HG03342 (cell line): ENCODE measurements at regions not wholly inside any gene's neighbourhood (a gene's known extent, or its start where the extent isn't known, plus 50 kb on each side); places are given as distances from the start of the nearest gene placed in this dataset.
A peak's percentile ranks its signal among the peaks of the same experiment; 100 is the strongest.
"Not testable (repeated sequence)": the region's sequence is repeated elsewhere in the genome, so short reads cannot be mapped to it uniquely, and the experiment has no call there.

Experiments
- ATAC-seq: cut with Tn5 transposase; IDR thresholded peaks from one replicate; pipeline ENCODE4 v1.9.1; 2021; ENCODE audit warnings: mild to moderate bottlenecking, moderate library complexity; ENCODE audit not compliant: unreplicated experiment

- ATAC-seq: no peak
These were observed 147.4 kb downstream of the TENT5C start for GRCh38 chr1:117753232-117753631.

DNA sequence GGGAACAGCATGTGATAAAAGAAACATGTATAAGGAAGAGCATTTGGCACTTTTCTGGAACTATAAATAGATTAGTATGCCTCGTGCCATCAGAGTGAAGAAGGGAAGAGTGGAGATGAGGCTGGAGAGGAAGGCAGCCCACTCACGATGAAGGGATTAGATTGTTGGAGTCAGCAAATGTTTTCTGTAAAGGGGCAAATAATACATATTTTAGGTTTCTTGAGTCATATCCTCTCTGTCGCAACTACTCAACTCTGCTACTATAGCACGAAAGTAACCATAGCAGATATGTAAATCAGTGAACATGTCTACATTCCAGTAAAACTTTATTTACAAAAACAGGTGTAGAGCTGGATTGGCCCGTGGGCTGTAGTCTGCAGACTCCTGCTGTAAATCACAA lies 147.8 kb downstream of the TENT5C start:
- no peak for ATAC-seq

- ATAC-seq: no peak
These were observed 148.5 kb downstream of the TENT5C start for GRCh38 chr1:117754061-117754969.

GRCh38 chr1:117757668-117758067 lies 151.8 kb downstream of the TENT5C start:
- ATAC-seq: no peak

DNA sequence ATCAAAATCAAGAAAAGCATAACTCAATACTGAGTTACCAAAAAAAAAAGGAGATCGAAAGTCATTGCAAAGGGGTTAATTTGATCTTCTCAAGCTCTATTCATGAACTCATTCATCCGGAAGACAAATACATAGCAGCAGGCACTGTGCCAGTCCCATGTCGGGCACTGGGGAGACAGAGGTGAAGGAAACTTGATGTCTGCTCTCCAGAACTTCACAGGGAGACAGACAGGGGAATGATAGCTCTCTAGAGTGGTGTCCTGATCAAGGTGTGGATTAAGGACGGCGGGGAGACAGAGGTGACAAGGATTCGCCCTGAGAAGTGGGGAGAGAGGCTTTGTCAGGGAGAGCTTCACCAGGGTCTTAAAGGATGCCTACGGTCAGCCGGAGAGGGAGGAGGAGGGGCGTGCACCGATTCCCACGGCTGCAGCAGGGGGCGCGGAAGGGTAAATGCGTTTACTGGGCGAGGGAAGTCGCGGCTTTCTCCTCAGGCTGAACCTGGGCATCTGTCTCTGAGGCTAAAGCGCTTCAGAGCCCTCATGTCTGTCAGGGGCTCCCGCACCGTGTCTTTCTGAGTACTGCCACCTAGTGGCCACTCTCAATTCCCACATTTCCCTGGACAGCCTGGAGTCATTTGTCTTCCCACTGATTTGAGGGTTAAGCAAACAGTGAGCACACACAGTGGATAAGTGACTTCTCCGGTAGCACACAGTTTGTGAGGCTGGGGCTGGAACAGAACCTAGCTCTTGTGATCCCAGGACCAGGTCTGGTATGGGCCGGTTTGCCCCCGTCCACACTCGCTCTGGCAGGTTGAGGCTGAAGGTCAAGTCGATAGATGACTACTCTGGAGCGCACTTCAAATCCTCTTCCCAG lies 152.8 kb downstream of the TENT5C start:
- ATAC-seq: peak; percentile 73

DNA sequence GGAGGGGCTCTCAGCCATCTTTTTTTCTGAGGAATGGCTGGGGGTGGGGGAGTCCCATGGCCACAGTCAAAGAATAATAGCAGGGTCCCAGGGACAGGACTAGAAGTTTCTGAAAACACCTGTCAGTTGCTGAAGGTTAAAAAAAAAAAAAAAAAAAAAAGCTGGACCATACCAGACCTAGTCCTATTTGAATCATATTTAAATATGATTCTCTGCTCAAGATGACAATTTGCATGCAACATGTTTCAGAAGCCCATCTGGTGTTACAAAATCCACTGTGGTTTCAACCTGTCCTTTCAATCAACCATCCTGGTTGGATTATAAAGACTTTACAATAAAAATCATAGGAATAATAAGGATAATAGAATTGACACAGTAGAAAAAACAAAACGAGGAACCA lies 153.7 kb downstream of the TENT5C start:
- no peak for ATAC-seq

- no peak for ATAC-seq
These were observed 154.2 kb downstream of the TENT5C start for GRCh38 chr1:117760069-117760468.

- ATAC-seq: no peak
These were observed 154.6 kb downstream of the TENT5C start for GRCh38 chr1:117760485-117760884.

DNA sequence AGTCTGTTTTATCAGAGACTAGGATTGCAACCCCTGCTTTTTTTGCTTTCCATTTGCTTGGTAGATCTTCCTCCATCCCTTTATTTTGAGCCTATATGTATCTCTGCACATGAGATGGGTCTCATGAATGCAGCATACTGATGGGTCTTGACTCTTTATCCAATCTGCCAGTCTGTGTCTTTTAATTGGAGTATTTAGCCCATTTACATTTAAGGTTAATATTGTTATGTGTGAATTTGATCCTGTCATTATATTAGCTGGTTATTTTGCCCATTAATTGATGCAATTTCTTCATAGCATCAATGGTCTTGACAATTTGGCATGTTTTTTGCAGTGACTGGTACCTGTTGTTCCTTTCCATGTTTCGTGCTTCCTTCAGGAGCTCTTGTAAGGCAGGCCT lies 161.7 kb downstream of the GDAP2 start:
- ATAC-seq: not testable (repeated sequence)

- no peak for ATAC-seq
These were observed 158.4 kb downstream of the GDAP2 start for GRCh38 chr1:117770981-117771531.

DNA sequence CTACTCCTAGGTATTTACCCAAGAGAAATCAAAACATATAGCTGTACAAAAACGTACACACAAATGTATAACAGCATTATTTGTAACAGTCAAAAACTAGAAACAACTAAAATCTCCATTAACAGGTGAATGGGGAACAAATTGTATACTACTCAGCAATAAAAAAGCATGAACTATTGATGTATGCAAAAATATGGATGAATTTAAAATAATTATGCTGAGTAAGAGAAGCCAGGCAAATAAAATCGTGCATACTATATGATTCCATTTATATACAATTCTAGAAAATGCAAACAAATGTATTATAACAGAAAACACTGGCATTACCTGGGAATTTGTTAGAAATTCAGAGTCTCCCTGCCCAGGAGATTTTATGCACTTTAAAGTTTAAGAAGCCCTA lies 150.1 kb downstream of the GDAP2 start:
- ATAC-seq: no peak

DNA sequence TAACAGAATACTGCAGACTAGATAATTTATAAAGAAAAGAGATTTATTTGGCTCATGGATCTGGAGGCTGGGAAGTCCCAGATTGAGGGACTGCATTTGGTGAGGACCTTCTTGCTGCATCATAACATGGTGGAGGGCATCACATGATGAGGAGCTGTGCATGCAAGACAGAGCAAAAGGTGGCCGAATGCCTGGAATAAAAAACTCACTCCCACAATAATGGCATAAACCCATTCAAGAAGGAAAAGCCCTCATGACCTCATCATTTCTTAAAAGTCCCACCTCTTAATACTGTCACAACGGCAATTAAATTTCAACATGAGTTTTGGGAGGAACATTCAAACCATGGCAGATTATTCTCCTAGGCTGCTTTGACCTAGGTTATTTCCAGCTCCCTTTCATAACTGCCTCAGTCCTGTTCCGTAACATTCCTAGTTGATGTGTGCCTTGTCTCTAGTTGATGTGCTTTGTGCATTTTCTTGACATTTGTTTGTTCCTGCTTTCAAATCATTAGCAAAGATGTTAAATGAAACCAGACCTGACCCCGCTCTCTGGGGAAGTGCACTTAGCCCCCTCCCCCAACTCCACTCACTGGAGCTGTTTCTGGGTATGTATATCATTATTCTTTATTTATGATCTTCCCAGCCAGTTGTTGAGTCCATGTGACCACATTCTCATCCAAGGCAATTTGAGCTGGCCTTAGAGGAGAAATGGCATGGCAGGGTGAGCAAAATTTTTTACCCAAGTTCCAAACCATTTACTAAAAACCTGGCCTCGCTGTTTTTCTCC lies 148.5 kb downstream of the GDAP2 start:
- ATAC-seq: no peak

DNA sequence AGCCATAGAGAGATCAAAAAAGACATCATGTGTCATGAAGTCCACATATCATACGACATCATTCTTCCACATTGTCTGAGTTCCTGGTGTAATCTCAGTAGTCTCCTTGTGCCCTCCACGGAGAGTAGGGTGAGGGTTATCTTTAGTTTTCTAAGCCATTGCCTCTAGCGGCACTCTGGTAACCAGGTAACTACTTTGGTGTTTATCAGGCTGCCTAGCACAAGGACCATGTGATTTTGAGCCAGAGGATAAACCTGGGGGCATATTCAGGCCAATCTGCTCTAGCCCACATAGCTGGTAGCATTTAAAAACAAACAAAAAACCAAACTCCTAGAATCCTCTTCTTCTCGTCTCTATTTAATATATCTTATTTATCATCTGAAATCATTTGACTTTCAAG lies 147.4 kb downstream of the GDAP2 start:
- no peak for ATAC-seq

DNA sequence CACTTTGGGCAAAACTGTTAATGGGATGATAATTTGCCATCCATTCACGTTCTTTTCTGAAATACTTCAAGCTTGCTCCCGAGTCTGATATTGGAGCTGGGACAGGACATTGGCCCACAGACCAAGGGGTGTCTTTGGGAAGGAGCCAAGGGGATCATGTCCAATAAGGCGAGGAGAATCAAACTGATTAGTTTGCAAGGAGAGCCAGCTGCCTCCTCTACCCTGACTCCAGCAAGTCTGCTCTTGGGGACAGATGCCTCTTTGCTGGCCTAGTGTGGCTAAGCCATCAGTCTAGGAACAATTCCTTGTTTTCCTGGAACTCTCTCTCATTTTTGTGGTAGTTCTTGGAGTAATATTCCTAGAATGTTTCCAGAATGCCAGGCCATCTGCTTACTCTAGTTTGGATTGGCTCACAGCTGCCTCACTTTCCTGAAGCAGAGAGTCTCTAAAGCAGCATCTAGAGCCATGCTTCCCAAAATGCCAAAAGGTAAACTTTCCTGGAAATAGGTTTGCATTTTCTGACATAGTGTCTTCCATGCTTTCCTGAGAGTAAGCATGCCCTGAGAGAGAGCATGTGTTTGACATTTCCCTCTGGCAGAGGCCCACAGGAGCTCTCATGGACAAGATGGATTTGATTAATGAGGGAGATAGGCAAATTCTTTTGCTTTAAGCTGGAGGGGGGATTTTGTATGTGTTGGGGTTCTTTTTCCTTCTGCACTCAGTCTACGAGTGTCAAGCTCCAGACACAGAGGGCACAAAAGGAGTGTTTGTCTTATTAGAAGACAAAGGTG lies 145.6 kb downstream of the GDAP2 start:
- no peak for ATAC-seq

GRCh38 chr1:117788014-117788413 lies 141.4 kb downstream of the GDAP2 start:
- ATAC-seq: no peak

- ATAC-seq: no peak
These were observed 136.0 kb downstream of the GDAP2 start for GRCh38 chr1:117793413-117793812.

- ATAC-seq: no peak
These were observed 135.3 kb downstream of the GDAP2 start for GRCh38 chr1:117794073-117794472.

GRCh38 chr1:117795190-117795589 lies 134.2 kb downstream of the GDAP2 start:
- no peak for ATAC-seq

DNA sequence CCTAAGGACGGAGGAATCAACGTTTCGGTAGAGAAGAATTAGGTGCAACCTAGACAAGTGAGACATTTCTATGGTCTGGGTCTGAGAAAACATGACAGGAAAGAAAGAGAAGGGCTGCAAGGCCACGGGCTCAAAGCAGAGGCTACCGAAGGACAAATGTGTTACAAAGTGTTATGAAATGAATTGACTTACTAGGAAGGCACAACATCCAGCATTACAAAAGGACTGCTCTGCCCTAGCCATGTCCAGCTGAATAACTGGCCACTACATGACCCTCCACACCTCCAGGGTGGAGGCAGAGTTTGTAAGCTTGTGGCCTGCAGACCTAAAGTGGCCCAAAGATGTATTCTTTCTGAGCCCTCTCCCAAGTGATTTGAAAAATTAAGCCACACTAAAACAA lies 133.6 kb downstream of the GDAP2 start:
- ATAC-seq: no peak

GRCh38 chr1:117796226-117796625 lies 133.2 kb downstream of the GDAP2 start:
- no peak for ATAC-seq
